Neural progenitor cell (in vitro differentiated cells): ENCODE measurements at regions not wholly inside any gene's neighbourhood (a gene's known extent, or its start where the extent isn't known, plus 50 kb on each side); places are given as distances from the start of the nearest gene placed in this dataset.
"Not testable (repeated sequence)": the region's sequence is repeated elsewhere in the genome, so short reads cannot be mapped to it uniquely, and the experiment has no call there.

Experiments
- CTCF ChIP-seq: fragments of 200-600 bp; sonication (generic); IDR thresholded peaks from 2 replicates; pipeline ENCODE4 v1.5.1; 2017; ENCODE audit warnings: antibody characterized with exemption, mild to moderate bottlenecking
- EZH2phosphoT487 ChIP-seq: fragments of 200-600 bp; sonication (generic); IDR thresholded peaks from 2 replicates; pipeline ENCODE4 v1.6.1; 2017; ENCODE audit warnings: antibody characterized with exemption

DNA sequence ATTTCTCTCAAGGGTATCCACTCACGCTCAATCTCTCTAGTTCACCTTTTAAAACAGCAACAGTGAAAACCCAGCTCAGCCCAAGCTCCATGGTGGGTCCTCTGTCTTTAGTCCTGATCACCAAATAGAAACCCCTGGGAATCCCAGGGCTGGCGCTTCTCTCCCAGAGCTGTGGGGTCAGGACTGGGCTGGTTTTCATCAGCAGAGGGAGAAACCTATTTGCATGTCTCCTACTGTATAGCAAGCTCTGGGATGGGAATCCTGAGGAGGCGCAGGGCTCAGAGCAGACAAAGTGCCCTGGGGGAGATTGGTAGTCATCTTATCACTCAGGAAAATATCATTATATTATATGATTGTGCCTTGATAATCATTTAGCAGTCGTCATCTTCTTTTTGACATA is 843.1 kb downstream of the TMEM121 start:
- not testable (repeated sequence) for TF ChIP-seq CTCF, EZH2phosphoT487
